Transverse colon (tissue), 4 donors: ENCODE measurements at regions not wholly inside any gene's neighbourhood (a gene's known extent, or its start where the extent isn't known, plus 50 kb on each side); places are given as distances from the start of the nearest gene placed in this dataset.

Source experiments
- DNase-seq: peaks from one replicate; pipeline ENCODE4 v3.0.0-alpha.2; 2019
- H3K27ac ChIP-seq, 4 donors: fragments of 200-600 bp; sonication (generic); 2 replicates each; pipeline ENCODE4 v1.5.1; 2016 to 2018; ENCODE audit warnings: inconsistent platforms in 4 of 4
- H3K27me3 ChIP-seq: fragments of 200-600 bp; sonication (generic); 2 replicates; pipeline ENCODE4 v1.5.1; 2017; ENCODE audit warnings: inconsistent platforms
- H3K36me3 ChIP-seq, 4 donors: fragments of 200-600 bp; sonication (generic); 2 replicates each; pipeline ENCODE4 v1.5.1; 2017 to 2019; ENCODE audit warnings: inconsistent platforms in 4 of 4
- H3K4me1 ChIP-seq, 4 donors: fragments of 200-600 bp; sonication (generic); 2 replicates each; pipeline ENCODE4 v1.5.1; 2017 to 2020; ENCODE audit warnings: inconsistent platforms in 4 of 4
- H3K4me3 ChIP-seq, 4 donors: fragments of 200-600 bp; sonication (generic); 1 replicate in 1 of 4; 2 replicates in 3 of 4; pipeline versions ENCODE4 v1.5.1 to v1.6.1; 2017 to 2019; ENCODE audit warnings: inconsistent platforms in 4 of 4
- H3K9me3 ChIP-seq, 2 donors: fragments of 200-600 bp; sonication (generic); 2 replicates each; pipeline ENCODE4 v1.5.1; 2017 to 2019; ENCODE audit warnings: inconsistent platforms in 2 of 2
- EP300 ChIP-seq: sonication (generic); formaldehyde crosslinking; IDR thresholded peaks from one replicate; pipeline ENCODE4 v1.6.1; 2017; ENCODE audit warnings: antibody characterized with exemption, low read depth
- POLR2A ChIP-seq: fragments of 450-650 bp; IDR thresholded peaks from one replicate; pipeline ENCODE4 v1.6.1; 2016; ENCODE audit warnings: antibody characterized with exemption, mild to moderate bottlenecking, moderate library complexity
- POLR2AphosphoS5 ChIP-seq, 3 donors: sonication (generic); formaldehyde crosslinking; IDR thresholded peaks; one replicate each; pipeline ENCODE4 v1.6.1; 2016; ENCODE audit warnings: antibody characterized with exemption in 3 of 3
- WGBS, 2 donors: methylation state at CpG; one replicate each; pipeline ENCODE4 v1.1.5; 2018; ENCODE audit warnings: low coverage in 1 of 2; 5-methylcytosine and 5-hydroxymethylcytosine counted together
- in situ Hi-C, 4 donors: fragments of 200-750 bp; cut with MboI; loops; one replicate each; pipeline versions ENCODE4 v1.15.0 to v1.15.1; 2017; ENCODE audit warnings: low sequenced_read_pairs in 3 of 4, low pct_ligation_motif_present in 1 of 4, low pct_unique_long_range_greater_than_20kb in 1 of 4
- intact Hi-C: fragments of 100-400 bp; cut with DNase I; formaldehyde crosslinking; loops from one replicate; pipeline ENCODE4 v1.15.1; 2023; ENCODE audit warnings: low total_unique reads
- TF ChIP-seq, protein P1 (sequence below), 5 experiments: fragments of 200-600 bp in 3 of 5; fragments of 450-650 bp in 2 of 5; sonication (generic) in 3 of 5; IDR thresholded peaks; 1 replicate in 2 of 5; 2 replicates in 3 of 5; pipeline ENCODE4 v1.5.1; 2016 to 2017; ENCODE audit warnings: antibody characterized with exemption in 5 of 5, inconsistent platforms in 3 of 5, mild to moderate bottlenecking in 2 of 5, moderate library complexity in 1 of 5

GRCh38 chr10:117740088-117740487, 197.5 kb downstream of the EMX2 start:
- no peak for DNase-seq
- Histone ChIP-seq H3K27me3 (peaks cover 11% of the 10 kb centered on the region), H3K9me3 (no peaks in the 10 kb centered on the region), H3K36me3 (no peaks in the 10 kb centered on the region), H3K4me1 (no peaks in the 10 kb centered on the region), H3K27ac (no peak overlapping the region), H3K4me3 (no peak overlapping the region)
- TF ChIP-seq, protein P1, sequence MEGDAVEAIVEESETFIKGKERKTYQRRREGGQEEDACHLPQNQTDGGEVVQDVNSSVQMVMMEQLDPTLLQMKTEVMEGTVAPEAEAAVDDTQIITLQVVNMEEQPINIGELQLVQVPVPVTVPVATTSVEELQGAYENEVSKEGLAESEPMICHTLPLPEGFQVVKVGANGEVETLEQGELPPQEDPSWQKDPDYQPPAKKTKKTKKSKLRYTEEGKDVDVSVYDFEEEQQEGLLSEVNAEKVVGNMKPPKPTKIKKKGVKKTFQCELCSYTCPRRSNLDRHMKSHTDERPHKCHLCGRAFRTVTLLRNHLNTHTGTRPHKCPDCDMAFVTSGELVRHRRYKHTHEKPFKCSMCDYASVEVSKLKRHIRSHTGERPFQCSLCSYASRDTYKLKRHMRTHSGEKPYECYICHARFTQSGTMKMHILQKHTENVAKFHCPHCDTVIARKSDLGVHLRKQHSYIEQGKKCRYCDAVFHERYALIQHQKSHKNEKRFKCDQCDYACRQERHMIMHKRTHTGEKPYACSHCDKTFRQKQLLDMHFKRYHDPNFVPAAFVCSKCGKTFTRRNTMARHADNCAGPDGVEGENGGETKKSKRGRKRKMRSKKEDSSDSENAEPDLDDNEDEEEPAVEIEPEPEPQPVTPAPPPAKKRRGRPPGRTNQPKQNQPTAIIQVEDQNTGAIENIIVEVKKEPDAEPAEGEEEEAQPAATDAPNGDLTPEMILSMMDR (IDR thresholded peaks at IDR 0.05), result no peak
- no peak for TF ChIP-seq POLR2A
- TF ChIP-seq EP300, result no peak
- TF ChIP-seq POLR2AphosphoS5 (IDR thresholded peaks at IDR 0.05), result no peak
- 82 to 100% methylated on average over 1 of the region's 1 CpG for WGBS, 2 donors
- intact Hi-C loops (no loop called here), in situ Hi-C loops (no loop called here)

GRCh38 chr10:117740691-117741222, 198.2 kb downstream of the EMX2 start:
- no peak overlapping the region for H3K4me3 ChIP-seq
- intact Hi-C loops, result no loop called here
- TF ChIP-seq, protein P1 (IDR thresholded peaks at IDR 0.05), result no peak
- TF ChIP-seq POLR2A (no peak), POLR2AphosphoS5 (IDR thresholded peaks at IDR 0.05) (no peak), EP300 (no peak)
- H3K4me1 ChIP-seq, result no peaks in the 10 kb centered on the region
- H3K9me3 ChIP-seq, result no peaks in the 10 kb centered on the region
- WGBS, 2 donors, result 67 to 68% methylated on average over 2 to 6 of the region's 6 CpGs
- in situ Hi-C loops, result no loop called here
- H3K36me3 ChIP-seq, result no peaks in the 10 kb centered on the region
- no peak for DNase-seq
- peaks cover 4% of the 10 kb centered on the region for H3K27me3 ChIP-seq
- H3K27ac ChIP-seq, result no peak overlapping the region

DNA sequence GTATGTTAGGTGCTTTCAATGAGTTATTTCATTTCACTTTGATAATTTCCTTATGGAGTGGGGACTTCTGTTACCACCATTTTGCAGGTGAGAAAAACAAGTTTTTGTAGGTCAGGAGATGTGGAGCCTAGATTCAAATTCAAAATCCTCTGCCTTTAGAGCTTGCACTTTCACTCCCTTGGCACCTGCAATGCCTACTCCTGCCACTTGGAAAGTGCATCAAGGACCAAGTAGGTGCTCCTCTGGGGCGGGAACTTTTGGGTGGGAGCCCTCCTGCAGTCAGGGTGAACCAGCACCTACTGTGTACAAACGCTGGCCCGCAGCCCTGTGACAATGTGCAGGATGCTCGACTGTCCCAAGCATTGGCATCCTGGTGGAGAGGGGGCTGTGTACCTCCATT, 199.0 kb downstream of the EMX2 start:
- Histone ChIP-seq H3K9me3 (no peaks in the 10 kb centered on the region), H3K27me3 (no peaks in the 10 kb centered on the region), H3K36me3 (no peaks in the 10 kb centered on the region), H3K27ac (no peak overlapping the region), H3K4me1 (no peaks in the 10 kb centered on the region), H3K4me3 (no peak overlapping the region)
- TF ChIP-seq POLR2AphosphoS5 (IDR thresholded peaks at IDR 0.05) (no peak), POLR2A (no peak), EP300 (no peak)
- TF ChIP-seq, protein P1 (IDR thresholded peaks at IDR 0.05), result no peak
- in situ Hi-C loops, result no loop called here
- DNase-seq, result no peak
- WGBS, 2 donors, result 69% methylated on average over 4 of the region's 4 CpGs; no CpG with 5 or more reads in 1 of the 2 donors
- intact Hi-C loops, result no loop called here

DNA sequence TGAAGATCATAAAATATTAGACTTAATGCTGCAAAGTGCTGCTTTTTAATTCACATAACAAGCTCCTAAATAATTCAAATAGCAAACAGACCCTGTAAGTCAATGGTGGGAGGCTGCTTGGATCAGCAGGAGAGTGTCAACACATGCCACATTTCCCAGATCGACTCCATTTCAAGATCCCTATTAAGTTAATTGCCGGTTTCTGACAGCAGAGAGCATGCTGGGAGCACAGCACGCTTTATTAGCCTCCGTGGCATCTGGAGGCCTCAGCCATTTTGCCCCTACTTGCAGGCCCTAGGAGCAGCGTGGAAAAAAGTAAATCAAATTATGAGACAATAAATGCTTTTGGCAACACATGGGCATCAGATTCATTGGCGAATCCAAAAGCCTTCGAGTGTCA, 201.0 kb downstream of the EMX2 start:
- in situ Hi-C loops (no loop called here), intact Hi-C loops (no loop called here)
- Histone ChIP-seq H3K27me3 (no peaks in the 10 kb centered on the region), H3K4me3 (no peak overlapping the region), H3K4me1 (no peaks in the 10 kb centered on the region), H3K36me3 (no peaks in the 10 kb centered on the region), H3K9me3 (no peaks in the 10 kb centered on the region), H3K27ac (no peak overlapping the region)
- 66 to 82% methylated on average over 5 to 7 of the region's 7 CpGs for WGBS, 2 donors
- no peak for DNase-seq
- no peak for TF ChIP-seq EP300
- no peak for TF ChIP-seq POLR2AphosphoS5 (IDR thresholded peaks at IDR 0.05)
- no peak for TF ChIP-seq POLR2A
- TF ChIP-seq, protein P1 (IDR thresholded peaks at IDR 0.05), result no peak
